ENCODE measurements at regions not wholly inside any gene's neighbourhood (a gene's known extent, or its start where the extent isn't known, plus 50 kb on each side); places are given as distances from the start of the nearest gene placed in this dataset.

DNA sequence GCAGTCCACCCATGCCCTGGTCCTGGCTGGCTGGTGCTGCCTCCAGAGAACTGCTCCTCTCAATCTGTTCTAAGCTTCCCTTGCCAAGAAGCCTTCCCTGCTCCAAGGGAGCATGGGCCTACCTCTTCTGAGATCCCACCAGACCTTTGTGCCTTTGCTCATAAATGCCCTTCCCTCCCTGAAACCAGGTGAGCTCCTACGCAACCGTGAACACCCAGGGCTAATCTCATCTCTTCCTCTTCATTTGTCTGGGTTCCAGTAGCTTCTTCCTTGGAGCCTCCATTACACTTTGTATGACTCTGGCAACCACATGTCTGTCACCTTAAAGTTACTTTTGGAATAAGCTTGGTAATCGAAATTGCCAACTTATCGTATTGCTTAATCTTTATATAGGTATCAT is 270.6 kb downstream of the PBX3 start:
- FAIRE-seq (no peak), DNase-seq (ENCODE audit: low spot score) (no peak)

- no peak for FAIRE-seq
- no peak for DNase-seq (ENCODE audit: low spot score)
These were observed 273.7 kb downstream of the PBX3 start for GRCh38 chr9:126020836-126021235.

GRCh38 chr9:126023962-126024361 is 276.8 kb downstream of the PBX3 start:
- FAIRE-seq = peak; percentile 72
- no peak for DNase-seq (ENCODE audit: low spot score)

GRCh38 chr9:126024581-126025230 is 277.5 kb downstream of the PBX3 start:
- no peak for DNase-seq (ENCODE audit: low spot score)
- FAIRE-seq = no peak

- FAIRE-seq (no peak), DNase-seq (ENCODE audit: low spot score) (no peak)
These were observed 278.8 kb downstream of the PBX3 start for GRCh38 chr9:126025991-126026390.

DNA sequence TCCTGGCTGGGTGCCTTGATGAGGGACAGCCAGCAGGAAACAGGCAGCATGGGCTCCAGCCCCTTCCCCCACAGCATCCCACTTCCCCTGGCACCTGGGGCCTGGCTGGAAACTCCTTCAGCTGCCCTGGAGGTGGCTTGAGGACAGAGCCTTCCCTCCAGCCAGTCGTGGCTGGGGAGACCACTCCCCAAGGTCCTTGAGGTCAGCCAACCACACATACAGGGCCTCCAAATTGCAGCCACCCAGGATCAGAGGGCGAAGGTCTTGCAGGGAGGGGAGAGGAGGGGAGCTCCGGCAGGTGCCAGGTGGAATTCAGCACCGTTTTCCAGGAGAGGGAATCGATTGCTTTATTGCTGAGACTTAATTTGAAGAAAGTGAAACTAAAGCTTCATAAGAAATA is 280.4 kb downstream of the PBX3 start:
- DNase-seq (ENCODE audit: low spot score) (no peak), FAIRE-seq (no peak)

GRCh38 chr9:126028746-126029145 is 281.6 kb downstream of the PBX3 start:
- DNase-seq (ENCODE audit: low spot score) (no peak), FAIRE-seq (no peak)

GRCh38 chr9:126030716-126031115 is 283.5 kb downstream of the PBX3 start:
- DNase-seq (ENCODE audit: low spot score) = no peak
- no peak for FAIRE-seq

GRCh38 chr9:126031116-126031515 is 283.9 kb downstream of the PBX3 start:
- DNase-seq (ENCODE audit: low spot score) (no peak), FAIRE-seq (no peak)

DNA sequence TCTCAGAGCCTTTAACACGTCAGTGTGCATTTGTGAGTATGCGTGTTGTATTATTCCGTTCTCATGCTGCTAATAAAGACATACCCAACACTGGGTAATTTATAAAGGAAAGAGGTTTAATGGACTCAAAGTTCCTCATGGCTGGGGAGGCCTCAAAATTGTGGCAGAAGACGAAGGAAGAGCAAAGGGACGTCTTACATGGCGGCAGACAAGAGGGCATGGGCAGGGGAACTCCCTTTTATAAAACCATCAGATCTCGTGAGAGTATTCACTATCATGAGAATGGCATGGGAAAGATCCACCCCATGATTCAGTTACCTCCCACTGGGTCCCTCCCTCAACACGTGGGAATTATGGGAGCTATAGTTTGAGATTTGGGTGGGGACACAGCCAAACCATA is 285.0 kb downstream of the PBX3 start:
- DNase-seq (ENCODE audit: low spot score) = no peak
- no peak for FAIRE-seq

- DNase-seq (ENCODE audit: low spot score) (no peak), FAIRE-seq (no peak)
These were observed 286.1 kb downstream of the PBX3 start for GRCh38 chr9:126033318-126033717.

GRCh38 chr9:126033956-126034355 is 286.8 kb downstream of the PBX3 start:
- DNase-seq (ENCODE audit: low spot score) = no peak
- no peak for FAIRE-seq

- DNase-seq (ENCODE audit: low spot score) = no peak
- FAIRE-seq = no peak
These were observed 289.7 kb downstream of the PBX3 start for GRCh38 chr9:126036881-126037291.

GRCh38 chr9:126038790-126039189 is 287.8 kb upstream of the MVB12B start:
- DNase-seq (ENCODE audit: low spot score) (no peak), FAIRE-seq (no peak)

- FAIRE-seq = no peak
- DNase-seq (ENCODE audit: low spot score) = no peak
These were observed 282.9 kb upstream of the MVB12B start for GRCh38 chr9:126043681-126044080.

- no peak for FAIRE-seq
- DNase-seq (ENCODE audit: low spot score) = no peak
These were observed 277.5 kb upstream of the MVB12B start for GRCh38 chr9:126049088-126049487.

DNA sequence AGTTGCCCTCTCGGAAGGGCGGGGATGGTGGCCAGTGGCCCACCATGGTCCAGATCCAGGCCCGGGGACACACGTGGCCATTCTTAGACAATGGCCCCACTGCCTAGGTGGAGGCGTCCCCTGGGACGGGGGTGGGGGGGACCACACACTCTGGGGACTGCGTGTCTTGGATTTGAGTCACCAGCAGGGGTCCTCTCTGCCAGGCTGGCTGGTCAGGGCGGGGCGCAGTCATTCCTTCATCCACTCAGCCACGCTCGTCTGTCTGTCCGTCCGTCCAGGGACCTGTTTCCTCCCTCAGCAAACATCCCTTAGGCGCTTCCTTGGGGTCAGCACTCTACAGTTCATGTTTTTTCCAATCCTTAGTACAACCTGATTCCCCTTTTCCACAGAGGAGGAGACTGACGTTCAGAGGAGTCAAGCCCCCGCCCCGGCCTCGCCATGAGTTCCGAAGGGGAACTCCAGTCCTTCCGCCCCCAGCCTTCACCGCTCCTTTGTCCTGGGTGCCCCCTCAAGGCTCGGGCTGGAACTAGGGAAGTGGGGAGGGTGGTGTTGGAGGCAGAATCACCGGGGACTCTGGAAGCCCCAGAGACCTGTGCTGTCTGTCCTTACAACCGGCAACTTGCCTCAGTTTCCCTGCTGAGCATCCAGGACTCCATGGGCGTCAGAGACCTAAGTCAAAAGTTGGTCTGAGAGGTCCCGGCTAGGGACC is 276.6 kb upstream of the MVB12B start:
- no peak for FAIRE-seq
- DNase-seq (ENCODE audit: low spot score) = peak; percentile 16

GRCh38 chr9:126050605-126050990 is 276.0 kb upstream of the MVB12B start:
- FAIRE-seq = no peak

DNA sequence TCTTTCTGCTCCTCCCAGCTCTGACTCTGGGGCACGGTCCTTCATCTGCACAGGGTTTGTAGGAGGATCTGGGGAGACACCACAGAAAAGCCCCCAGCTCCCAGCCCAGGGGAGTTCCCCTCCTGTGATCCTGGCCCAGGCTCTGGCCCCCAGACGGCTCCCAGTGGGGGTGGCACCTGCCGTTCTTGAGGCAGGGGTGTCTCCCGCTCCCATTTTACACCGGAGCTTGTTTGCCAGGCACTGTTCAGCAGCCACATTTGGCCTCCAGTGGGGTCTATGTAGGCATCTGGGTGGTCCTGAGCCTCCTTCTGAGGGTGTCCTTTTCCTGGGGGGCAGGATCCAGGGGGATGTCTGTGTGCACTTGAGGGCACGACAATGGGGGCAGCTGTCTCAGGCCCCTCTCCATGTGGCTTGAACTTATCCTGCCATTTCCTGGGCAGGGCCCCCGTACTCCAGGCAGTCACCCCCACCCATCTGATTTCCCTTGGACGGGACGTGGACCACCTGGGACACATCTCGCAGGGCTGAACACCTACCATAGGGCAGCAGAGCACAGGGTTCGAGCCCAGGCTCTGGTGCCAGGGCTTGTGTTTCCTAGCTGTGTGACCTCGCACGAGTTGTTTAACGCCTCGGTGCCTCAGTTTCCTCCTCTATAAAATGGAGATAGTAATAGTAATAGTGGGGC is 275.0 kb upstream of the MVB12B start:
- FAIRE-seq (no peak), DNase-seq (ENCODE audit: low spot score) (no peak)

More at GRCh38 chr9:126050605-126050990, 276.0 kb upstream of the MVB12B start:
- DNase-seq (ENCODE audit: low spot score) = no peak

DNA sequence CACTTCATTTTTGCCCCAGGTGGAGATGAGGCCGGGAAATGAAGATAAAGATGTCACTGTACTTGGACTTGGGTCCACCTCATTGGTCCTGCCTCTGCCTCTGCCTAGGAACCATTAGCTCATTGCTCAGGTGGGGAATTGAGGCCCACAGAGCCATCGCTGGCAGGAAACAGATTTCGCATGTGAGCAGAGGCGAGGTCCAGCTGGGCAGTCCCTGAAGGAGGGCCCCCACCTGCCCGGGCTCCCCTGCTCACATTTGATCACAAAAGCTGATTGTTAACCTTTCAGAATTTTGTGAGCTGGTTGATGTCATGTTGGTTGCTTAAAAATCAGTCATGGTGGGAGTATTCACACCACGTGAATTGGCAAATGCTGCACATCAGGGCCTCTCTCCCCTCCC is 273.8 kb upstream of the MVB12B start:
- no peak for FAIRE-seq
- no peak for DNase-seq (ENCODE audit: low spot score)

DNA sequence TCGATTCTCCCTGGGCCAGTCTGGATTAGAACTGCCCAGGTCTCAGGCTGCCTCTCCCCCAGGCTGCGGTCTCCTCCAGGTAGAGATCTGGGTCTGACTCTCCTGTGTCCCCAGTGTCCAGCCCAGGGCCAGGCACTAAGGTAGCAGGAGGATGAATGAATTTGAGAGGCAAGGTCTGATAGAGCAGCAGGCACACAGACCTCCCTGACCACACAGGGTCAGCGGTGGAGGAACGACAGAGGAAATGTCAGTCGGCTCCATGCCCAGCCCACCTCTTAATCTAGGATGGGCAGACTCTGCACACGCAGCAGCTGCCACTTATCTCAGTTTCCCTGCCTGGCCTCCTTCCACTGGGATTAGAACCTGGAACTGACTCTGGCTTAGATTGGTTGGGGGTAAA is 272.7 kb upstream of the MVB12B start:
- FAIRE-seq (no peak), DNase-seq (ENCODE audit: low spot score) (no peak)

DNA sequence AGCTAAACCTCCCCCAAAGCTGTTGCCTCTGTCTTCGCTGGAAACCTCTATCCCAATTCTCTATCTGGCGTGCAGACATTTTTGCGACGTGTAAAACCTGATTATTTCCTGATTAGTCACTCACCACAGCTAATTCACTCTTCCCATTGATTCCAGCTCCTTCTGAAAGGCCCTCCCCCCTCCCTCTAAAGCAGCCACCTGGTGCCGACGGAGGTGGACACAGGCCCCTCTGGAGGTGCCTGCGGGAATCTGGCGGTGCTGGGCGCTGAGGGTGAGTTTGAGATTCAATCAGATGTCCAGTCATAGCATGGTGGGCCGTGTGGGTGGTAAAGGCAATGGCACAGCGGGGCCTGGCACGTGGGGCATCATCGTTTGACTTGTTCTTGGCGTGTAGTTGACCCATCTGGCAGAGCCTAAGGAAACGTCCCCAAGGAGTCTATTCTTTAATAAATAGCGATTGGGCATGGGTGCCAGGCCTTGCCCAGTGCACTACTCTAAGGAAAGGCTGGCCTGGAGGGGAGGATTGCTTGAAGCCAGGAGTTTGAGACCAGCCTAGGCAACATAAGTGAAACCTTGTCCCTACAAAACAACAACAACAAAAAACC is 271.1 kb upstream of the MVB12B start:
- FAIRE-seq = no peak
- DNase-seq (ENCODE audit: low spot score) = peak; percentile 53
